ENCODE measurements at regions not wholly inside any gene's neighbourhood (a gene's known extent, or its start where the extent isn't known, plus 50 kb on each side); places are given as distances from the start of the nearest gene placed in this dataset.

DNA sequence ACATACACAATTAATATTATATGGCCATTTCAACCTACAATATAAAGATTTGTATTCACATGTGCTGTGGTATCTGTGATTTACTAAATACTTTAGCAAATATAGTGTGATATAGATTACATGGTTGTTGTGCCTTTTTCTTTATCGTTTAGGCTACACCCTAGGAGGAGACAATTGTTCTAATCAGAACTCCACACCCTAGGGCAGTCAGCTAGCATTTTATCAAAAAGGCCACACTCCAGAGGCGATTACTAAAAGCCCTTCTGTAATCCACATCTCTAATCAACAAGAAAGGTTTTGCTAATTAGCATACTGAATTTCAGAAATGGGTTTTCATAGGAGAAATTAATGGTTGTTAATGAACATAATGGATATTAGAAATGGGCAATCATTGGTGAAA is 319.5 kb upstream of the NOCT start:
- TF ChIP-seq, protein P1, sequence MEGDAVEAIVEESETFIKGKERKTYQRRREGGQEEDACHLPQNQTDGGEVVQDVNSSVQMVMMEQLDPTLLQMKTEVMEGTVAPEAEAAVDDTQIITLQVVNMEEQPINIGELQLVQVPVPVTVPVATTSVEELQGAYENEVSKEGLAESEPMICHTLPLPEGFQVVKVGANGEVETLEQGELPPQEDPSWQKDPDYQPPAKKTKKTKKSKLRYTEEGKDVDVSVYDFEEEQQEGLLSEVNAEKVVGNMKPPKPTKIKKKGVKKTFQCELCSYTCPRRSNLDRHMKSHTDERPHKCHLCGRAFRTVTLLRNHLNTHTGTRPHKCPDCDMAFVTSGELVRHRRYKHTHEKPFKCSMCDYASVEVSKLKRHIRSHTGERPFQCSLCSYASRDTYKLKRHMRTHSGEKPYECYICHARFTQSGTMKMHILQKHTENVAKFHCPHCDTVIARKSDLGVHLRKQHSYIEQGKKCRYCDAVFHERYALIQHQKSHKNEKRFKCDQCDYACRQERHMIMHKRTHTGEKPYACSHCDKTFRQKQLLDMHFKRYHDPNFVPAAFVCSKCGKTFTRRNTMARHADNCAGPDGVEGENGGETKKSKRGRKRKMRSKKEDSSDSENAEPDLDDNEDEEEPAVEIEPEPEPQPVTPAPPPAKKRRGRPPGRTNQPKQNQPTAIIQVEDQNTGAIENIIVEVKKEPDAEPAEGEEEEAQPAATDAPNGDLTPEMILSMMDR (IDR thresholded peaks at IDR 0.05; ENCODE audit: low read depth, low read length), result no peak
- no peak for TF ChIP-seq POLR2A (IDR thresholded peaks at IDR 0.05; ENCODE audit: extremely low read depth, insufficient read length)
- TF ChIP-seq, protein P2, sequence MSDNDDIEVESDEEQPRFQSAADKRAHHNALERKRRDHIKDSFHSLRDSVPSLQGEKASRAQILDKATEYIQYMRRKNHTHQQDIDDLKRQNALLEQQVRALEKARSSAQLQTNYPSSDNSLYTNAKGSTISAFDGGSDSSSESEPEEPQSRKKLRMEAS (IDR thresholded peaks at IDR 0.05; ENCODE audit: low read depth, low read length), result no peak
